CD14-positive monocyte (primary cell): ENCODE measurements at regions not wholly inside any gene's neighbourhood (a gene's known extent, or its start where the extent isn't known, plus 50 kb on each side); places are given as distances from the start of the nearest gene placed in this dataset.

Experiments
- DNase-seq, 3 donors: peaks; one replicate each; pipeline ENCODE4 v3.0.0-alpha.2; 2011 to 2022
- H2AFZ ChIP-seq: 2 replicates; pipeline ENCODE4 v1.6.0; 2012; ENCODE audit warnings: mild to moderate bottlenecking, low read depth, low read length, inconsistent platforms; ENCODE audit not compliant: insufficient read depth, poor library complexity, severe bottlenecking
- H3K27ac ChIP-seq, 2 donors: 1 replicate in 1 of 2; 2 replicates in 1 of 2; pipeline ENCODE4 v1.5.1; 2012 to 2013; ENCODE audit warnings: low read length in 2 of 2, control low read depth in 1 of 2, inconsistent platforms in 1 of 2, low read depth in 1 of 2, mild to moderate bottlenecking in 1 of 2
- H3K27me3 ChIP-seq, 2 donors: one replicate each; pipeline versions ENCODE4 v1.6.0 to v1.6.1; 2011 to 2013; ENCODE audit warnings: low read length in 2 of 2; ENCODE audit not compliant: control insufficient read depth in 2 of 2, insufficient read depth in 2 of 2
- H3K36me3 ChIP-seq, 2 donors: replicated peaks in 1 of 2; 1 replicate in 1 of 2; 2 replicates in 1 of 2; pipeline versions ENCODE4 v1.5.1 to v1.6.1; 2012 to 2013; ENCODE audit warnings: low read length in 2 of 2, control low read depth in 1 of 2, inconsistent platforms in 1 of 2, mild to moderate bottlenecking in 1 of 2; ENCODE audit not compliant: insufficient read depth in 2 of 2, control insufficient read depth in 1 of 2
- H3K4me1 ChIP-seq, 2 donors: 1 replicate in 1 of 2; 2 replicates in 1 of 2; pipeline versions ENCODE4 v1.5.1 to v1.6.1; 2012 to 2013; ENCODE audit warnings: low read length in 2 of 2, control low read depth in 1 of 2, inconsistent platforms in 1 of 2, mild to moderate bottlenecking in 1 of 2, moderate library complexity in 1 of 2; ENCODE audit not compliant: insufficient read depth in 2 of 2, control insufficient read depth in 1 of 2
- H3K4me2 ChIP-seq: replicated peaks from 2 replicates; pipeline ENCODE3; 2012; ENCODE audit warnings: low read length, moderate library complexity, mild to moderate bottlenecking; ENCODE audit not compliant: poor library complexity, severe bottlenecking; ENCODE audit errors: extremely low read depth
- H3K4me3 ChIP-seq, 3 experiments: fragments of 200-600 bp in 1 of 3; sonication (generic) in 1 of 3; replicated peaks in 1 of 3; 1 replicate in 2 of 3; 2 replicates in 1 of 3; pipeline ENCODE4 v1.5.1; 2011 to 2013; ENCODE audit warnings: low read length in 3 of 3, mild to moderate bottlenecking in 3 of 3, control low read depth in 2 of 3, low read depth in 2 of 3, inconsistent platforms in 1 of 3, moderate library complexity in 1 of 3
- H3K79me2 ChIP-seq: 2 replicates; pipeline ENCODE4 v1.6.0; 2012; ENCODE audit warnings: mild to moderate bottlenecking, control low read depth, inconsistent platforms, low read length, moderate library complexity; ENCODE audit not compliant: insufficient read depth
- H3K9ac ChIP-seq: 2 replicates; pipeline ENCODE4 v1.6.0; 2017; ENCODE audit warnings: low read length, mild to moderate bottlenecking; ENCODE audit not compliant: insufficient read depth, poor library complexity, severe bottlenecking
- H3K9me3 ChIP-seq, 2 donors: replicated peaks in 1 of 2; 1 replicate in 1 of 2; 2 replicates in 1 of 2; pipeline versions ENCODE4 v1.5.1 to v1.6.1; 2012 to 2013; ENCODE audit warnings: low read length in 2 of 2, control low read depth in 1 of 2; ENCODE audit not compliant: control insufficient read depth in 1 of 2, insufficient read depth in 1 of 2
- H4K20me1 ChIP-seq: 2 replicates; pipeline ENCODE4 v1.6.0; 2012; ENCODE audit warnings: mild to moderate bottlenecking, low read length, control low read depth, moderate library complexity; ENCODE audit not compliant: insufficient read depth
- H3K27ac Mint-ChIP-seq, 7 donors: one replicate each; pipeline ENCODE4 v1.8.0; 2020; ENCODE audit warnings: mild to moderate bottlenecking in 7 of 7, mixed read lengths in 7 of 7, moderate library complexity in 6 of 7, inconsistent platforms in 2 of 7
- H3K27me3 Mint-ChIP-seq, 3 donors: one replicate each; pipeline ENCODE4 v1.8.0; 2021 to 2022; ENCODE audit warnings: low read depth in 3 of 3, mild to moderate bottlenecking in 3 of 3, mixed read lengths in 3 of 3, moderate library complexity in 3 of 3, inconsistent platforms in 1 of 3
- H3K36me3 Mint-ChIP-seq, 2 donors: one replicate each; pipeline ENCODE4 v1.8.0; 2020; ENCODE audit warnings: mixed read lengths in 2 of 2, inconsistent platforms in 1 of 2, mild to moderate bottlenecking in 1 of 2
- H3K4me1 Mint-ChIP-seq: one replicate; pipeline ENCODE4 v1.8.0; 2020; ENCODE audit warnings: mild to moderate bottlenecking, mixed read lengths
- H3K4me3 Mint-ChIP-seq, 2 donors: one replicate each; pipeline ENCODE4 v1.8.0; 2020; ENCODE audit warnings: mild to moderate bottlenecking in 2 of 2, mixed read lengths in 2 of 2, moderate library complexity in 1 of 2
- H3K9me3 Mint-ChIP-seq, 7 donors: one replicate each; pipeline ENCODE4 v1.8.0; 2020 to 2022; ENCODE audit warnings: mixed read lengths in 7 of 7, mild to moderate bottlenecking in 6 of 7, moderate library complexity in 6 of 7, inconsistent platforms in 2 of 7
- WGBS: methylation state at CpG from one replicate; pipeline ENCODE4 v1.1.5; 2013; ENCODE audit warnings: missing lambda C conversion rate; ENCODE audit not compliant: insufficient coverage; 5-methylcytosine and 5-hydroxymethylcytosine counted together
- intact Hi-C, 2 donors: fragments of 100-400 bp; cut with micrococcal nuclease; formaldehyde crosslinking; loops; one replicate each; pipeline versions ENCODE4 v1.15.0 to v1.15.1; 2023
- TF ChIP-seq, protein P1 (sequence below): fragments of 200-600 bp; IDR thresholded peaks from one replicate; pipeline ENCODE4 v1.8.0; 2022; ENCODE audit warnings: antibody characterized with exemption, mild to moderate bottlenecking

GRCh38 chr10:89092439-89092838 is 101.8 kb downstream of the FAS start:
- H3K4me1 ChIP-seq: peaks cover 13 to 15% of the 10 kb centered on the region in 2 donors
- H3K27ac ChIP-seq: no peak overlapping the region
- H3K9me3 ChIP-seq: no peaks in the 10 kb centered on the region
- H3K79me2 ChIP-seq: no peaks in the 10 kb centered on the region
- no peak overlapping the region for H3K4me3 ChIP-seq
- H2AFZ ChIP-seq: no peak overlapping the region
- H3K4me3 Mint-ChIP-seq: no peak overlapping the region
- WGBS: no CpG with 5 or more reads among the region's 1 CpG
- intact Hi-C loops: no loop called here
- H3K27me3 ChIP-seq: no peaks in the 10 kb centered on the region
- H4K20me1 ChIP-seq: no peaks in the 10 kb centered on the region
- H3K4me1 Mint-ChIP-seq: peaks cover 18% of the 10 kb centered on the region
- no peaks in the 10 kb centered on the region for H3K9me3 Mint-ChIP-seq
- no peaks in the 10 kb centered on the region for H3K36me3 ChIP-seq
- TF ChIP-seq, protein P1, sequence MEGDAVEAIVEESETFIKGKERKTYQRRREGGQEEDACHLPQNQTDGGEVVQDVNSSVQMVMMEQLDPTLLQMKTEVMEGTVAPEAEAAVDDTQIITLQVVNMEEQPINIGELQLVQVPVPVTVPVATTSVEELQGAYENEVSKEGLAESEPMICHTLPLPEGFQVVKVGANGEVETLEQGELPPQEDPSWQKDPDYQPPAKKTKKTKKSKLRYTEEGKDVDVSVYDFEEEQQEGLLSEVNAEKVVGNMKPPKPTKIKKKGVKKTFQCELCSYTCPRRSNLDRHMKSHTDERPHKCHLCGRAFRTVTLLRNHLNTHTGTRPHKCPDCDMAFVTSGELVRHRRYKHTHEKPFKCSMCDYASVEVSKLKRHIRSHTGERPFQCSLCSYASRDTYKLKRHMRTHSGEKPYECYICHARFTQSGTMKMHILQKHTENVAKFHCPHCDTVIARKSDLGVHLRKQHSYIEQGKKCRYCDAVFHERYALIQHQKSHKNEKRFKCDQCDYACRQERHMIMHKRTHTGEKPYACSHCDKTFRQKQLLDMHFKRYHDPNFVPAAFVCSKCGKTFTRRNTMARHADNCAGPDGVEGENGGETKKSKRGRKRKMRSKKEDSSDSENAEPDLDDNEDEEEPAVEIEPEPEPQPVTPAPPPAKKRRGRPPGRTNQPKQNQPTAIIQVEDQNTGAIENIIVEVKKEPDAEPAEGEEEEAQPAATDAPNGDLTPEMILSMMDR: no peak
- no peaks in the 10 kb centered on the region for H3K36me3 Mint-ChIP-seq
- H3K4me2 ChIP-seq: no peak overlapping the region
- no peak for DNase-seq
- no peak overlapping the region for H3K27ac Mint-ChIP-seq
- no peak overlapping the region for H3K9ac ChIP-seq
- H3K27me3 Mint-ChIP-seq: no peaks in the 10 kb centered on the region

GRCh38 chr10:89091496-89091895 is 100.9 kb downstream of the FAS start:
- H3K36me3 Mint-ChIP-seq: no peaks in the 10 kb centered on the region
- no peaks in the 10 kb centered on the region for H4K20me1 ChIP-seq
- H3K27me3 ChIP-seq: no peaks in the 10 kb centered on the region
- no peaks in the 10 kb centered on the region for H3K79me2 ChIP-seq
- TF ChIP-seq, protein P1: no peak
- DNase-seq: peak in 1 of 3 donors; percentile 37
- H3K4me1 Mint-ChIP-seq: peaks cover 18% of the 10 kb centered on the region
- WGBS: 60% methylated on average over 1 of the region's 3 CpGs
- no peak overlapping the region for H3K9ac ChIP-seq
- peak overlapping the region; percentile 67 for H3K4me2 ChIP-seq
- no peak overlapping the region for H3K27ac ChIP-seq
- H3K4me3 Mint-ChIP-seq: peak overlapping the region; percentile 43 to 59
- no peaks in the 10 kb centered on the region for H3K27me3 Mint-ChIP-seq
- H3K36me3 ChIP-seq: no peaks in the 10 kb centered on the region
- H3K4me3 ChIP-seq: peak overlapping the region in 1 of 3 experiments; percentile 52
- H2AFZ ChIP-seq: no peak overlapping the region
- peak overlapping the region; percentile 26 to 82 (median 59) for H3K27ac Mint-ChIP-seq
- intact Hi-C loops: no loop called here
- peaks cover 0 to 4% (median 0%) of the 10 kb centered on the region in 7 donors for H3K9me3 Mint-ChIP-seq
- peaks cover 22 to 24% of the 10 kb centered on the region in 2 donors for H3K4me1 ChIP-seq
- no peaks in the 10 kb centered on the region for H3K9me3 ChIP-seq
